ENCODE measurements at regions not wholly inside any gene's neighbourhood (a gene's known extent, or its start where the extent isn't known, plus 50 kb on each side); places are given as distances from the start of the nearest gene placed in this dataset.

DNA sequence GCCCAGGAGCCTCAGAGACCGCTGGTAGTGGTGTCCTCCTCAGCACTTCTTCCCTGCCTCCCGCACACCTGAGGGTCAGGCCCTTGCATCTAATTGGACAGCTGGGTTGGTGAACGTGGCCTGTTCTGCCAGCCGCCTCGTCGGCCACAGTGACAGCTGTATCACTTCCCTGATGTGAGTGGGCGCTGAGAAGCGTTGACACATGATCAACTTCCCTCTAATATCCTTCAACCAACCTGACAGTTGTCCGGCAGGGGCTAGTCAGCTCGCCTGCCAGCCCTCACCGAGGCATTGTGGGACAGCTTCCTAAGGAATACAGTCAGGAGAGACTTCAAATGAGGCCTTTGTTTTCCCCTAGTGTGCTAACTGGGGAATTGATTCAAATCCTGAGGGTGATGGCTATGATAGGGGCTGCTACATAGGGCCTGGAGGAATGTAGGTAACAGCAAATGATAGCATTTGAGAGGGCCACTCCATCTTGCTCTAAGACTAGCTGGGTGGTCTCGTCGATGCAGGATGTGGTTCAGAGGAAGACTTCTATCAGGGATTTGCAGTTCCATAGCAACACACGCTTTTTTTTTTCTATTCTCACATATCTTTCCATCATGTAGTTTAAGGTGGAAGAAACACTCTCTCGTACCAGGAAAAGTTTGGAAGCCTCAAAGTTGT lies 230.8 kb downstream of the TSHZ3 start:
- DNase-seq, result no peak

- no peak for DNase-seq
Measured at GRCh38 chr19:31114585-31114984, 234.7 kb downstream of the TSHZ3 start.

DNA sequence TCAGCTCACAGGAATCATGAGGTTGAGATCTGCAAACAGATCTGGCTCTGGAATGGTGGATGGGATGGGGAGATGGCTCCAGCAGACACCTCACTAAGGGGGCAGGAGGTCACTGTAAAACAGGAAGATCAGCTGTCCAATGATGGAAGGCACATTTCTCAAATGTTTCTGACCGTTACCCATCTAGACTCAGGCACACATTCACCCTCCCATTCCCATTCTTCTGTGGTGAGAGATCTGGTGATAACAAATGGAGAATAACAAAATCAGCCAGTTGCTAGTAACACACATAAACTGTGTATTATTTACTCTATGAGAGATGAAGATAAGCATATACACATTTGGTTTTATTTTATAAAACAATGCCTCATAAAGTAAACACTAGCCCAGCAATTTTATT lies 235.9 kb downstream of the TSHZ3 start:
- DNase-seq, result no peak

DNA sequence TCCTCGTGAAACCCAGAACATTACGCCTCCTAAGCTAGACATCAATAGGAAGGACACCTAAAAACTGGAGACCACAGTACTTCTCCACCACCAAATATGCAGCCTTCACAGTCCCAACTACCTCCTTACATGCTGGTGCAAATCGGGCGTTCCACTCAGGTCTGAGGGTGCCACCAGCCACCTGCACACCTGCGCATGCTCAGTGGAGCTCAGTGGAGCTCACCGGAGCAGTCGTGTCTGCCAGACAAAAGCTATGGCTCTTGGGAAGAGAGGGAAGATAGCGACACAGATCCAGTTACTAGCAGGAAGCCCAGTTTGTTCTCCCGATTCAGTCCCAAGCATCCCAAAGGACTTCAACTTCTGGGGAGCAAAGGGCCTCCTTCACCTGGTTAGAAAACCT lies 237.1 kb downstream of the TSHZ3 start:
- DNase-seq, result no peak

- no peak for DNase-seq
Measured at GRCh38 chr19:31111741-31112140, 237.5 kb downstream of the TSHZ3 start.

DNA sequence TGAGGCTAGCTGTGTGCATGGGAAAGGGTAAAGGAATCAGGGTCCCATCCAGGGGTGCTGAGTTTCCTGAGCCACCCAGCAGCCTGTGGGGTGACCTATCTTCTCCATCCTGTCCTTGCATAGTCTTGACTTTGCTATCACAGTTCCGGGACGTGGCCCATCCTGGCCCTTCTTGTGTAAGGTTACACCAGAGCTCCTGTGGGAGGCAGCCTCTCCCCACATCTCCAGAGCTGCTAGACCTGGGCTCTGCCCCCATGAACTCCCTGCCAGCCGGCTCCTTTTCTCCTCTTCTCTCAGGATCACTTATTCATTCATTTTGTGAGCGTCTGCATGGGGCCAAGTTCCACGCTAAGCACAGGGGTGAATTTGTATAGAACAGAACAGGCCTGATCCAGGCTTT lies 238.9 kb downstream of the TSHZ3 start:
- no peak for DNase-seq

DNA sequence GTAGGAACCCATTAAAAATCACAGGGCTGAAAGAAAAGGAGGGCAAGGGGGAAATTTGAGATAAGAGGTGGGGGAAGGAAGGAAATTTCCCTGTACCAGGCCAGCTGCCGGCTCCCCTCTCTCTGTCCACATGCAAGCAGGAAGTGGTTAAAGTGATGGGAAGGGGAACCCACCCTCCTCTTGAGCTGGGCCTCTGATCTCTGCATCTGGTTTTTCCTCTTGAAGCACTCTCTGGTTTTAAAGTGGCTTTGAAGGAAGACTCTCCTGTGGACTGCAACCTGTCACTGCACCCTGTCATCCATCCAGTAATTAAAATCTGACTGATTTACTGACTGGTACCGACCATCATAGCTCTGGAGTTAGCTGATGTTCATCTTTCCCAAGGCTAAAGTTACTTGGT lies 239.6 kb downstream of the TSHZ3 start:
- no peak for DNase-seq

DNA sequence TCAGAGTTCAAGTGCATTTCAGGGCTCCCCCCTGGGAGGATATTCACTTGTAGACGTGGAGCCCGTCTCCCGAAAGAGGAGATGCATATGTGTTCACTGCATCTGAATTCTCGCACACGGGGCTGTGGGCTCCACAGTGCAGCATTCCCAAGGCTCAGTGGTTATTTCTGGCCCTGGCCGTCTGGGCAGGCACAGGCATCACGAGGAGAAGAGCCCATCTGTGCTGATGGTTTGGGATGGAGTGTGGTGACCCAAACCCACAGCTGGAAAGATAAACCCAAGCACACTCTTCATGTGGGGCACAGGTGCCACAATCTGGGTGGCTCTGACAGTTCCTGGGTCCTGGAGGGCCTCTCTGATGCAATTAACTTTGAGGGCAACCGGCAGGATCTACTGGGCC lies 242.1 kb downstream of the TSHZ3 start:
- no peak for DNase-seq

DNA sequence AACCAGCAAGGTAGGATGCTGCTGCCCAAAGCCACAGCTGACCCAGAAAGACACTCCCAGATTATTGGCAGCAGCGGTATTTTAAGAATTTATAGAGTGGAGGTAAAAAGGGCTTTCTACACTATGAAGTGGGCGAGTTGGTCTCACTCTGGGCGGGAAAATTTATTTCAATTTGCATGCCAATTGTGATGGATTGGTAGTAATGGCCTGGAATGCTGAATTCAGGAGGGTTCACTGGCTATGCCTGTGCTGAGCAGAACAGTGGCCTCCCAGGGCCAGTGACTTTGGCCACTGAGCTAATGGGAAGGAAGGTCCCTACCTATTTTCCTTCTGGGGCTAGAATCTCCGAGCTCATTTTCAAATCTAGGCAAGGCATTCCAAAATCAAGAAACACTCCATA lies 243.5 kb downstream of the TSHZ3 start:
- no peak for DNase-seq

DNA sequence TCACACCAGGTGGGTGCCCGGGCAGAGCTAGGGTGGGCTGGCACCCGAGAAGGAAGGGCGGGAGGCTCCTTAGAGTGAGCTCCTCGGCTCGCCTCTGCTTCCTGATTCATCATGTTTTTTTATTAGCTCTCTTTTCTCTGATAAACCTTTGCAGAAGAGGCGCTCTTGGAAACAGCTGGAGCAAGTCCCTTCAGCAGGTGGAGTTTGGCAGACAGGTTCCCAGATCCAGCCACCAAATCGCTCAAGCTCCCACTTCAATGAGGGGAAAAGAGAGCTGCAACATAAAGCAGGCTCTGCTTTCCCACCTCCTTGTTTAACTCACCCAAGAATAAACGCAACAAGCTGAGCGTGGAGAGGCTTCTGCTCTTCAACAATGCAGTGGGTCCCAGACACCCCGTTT lies 244.8 kb downstream of the TSHZ3 start:
- no peak for DNase-seq

GRCh38 chr19:31103228-31103627 lies 246.0 kb downstream of the TSHZ3 start:
- DNase-seq, result no peak

GRCh38 chr19:31102674-31103073 lies 246.6 kb downstream of the TSHZ3 start:
- no peak for DNase-seq

DNA sequence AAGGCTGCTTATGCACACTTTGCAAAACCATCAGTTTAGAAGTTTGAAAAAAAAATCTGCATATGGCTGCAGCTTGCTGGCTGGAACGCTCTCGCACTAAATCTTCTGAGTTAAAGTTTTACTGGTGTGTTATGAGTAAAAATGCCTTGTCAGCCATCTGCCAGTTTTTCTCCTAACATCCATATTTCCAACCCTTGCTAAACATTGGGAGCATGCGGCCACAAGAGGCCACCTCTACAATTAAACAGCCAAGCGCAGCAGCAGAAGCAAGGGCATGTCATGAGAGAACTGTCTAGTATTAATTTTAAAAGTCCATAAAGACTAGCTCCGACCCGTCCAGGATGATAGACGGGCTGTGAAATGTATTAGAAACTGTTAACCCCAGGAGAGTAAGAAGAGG lies 248.3 kb downstream of the TSHZ3 start:
- DNase-seq, result no peak

DNA sequence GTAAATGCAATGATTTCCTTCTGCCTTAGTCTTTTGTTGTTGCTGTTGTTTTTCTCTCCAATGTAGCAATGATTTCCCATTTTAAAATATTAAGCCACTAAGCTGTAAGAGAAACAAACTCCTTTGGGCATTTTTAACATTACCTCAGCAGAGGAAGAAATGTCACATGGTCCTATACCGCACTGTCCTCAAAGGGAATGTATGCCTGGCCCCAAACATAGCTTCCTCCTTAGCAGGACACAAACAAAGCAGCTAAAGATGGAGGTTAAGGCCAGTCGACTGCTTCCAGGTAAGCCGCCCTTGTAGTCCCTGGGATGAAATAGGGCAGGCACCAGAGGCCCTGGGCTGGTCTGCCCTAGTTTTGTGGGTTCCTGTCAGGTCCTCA lies 249.0 kb downstream of the TSHZ3 start:
- no peak for DNase-seq

DNA sequence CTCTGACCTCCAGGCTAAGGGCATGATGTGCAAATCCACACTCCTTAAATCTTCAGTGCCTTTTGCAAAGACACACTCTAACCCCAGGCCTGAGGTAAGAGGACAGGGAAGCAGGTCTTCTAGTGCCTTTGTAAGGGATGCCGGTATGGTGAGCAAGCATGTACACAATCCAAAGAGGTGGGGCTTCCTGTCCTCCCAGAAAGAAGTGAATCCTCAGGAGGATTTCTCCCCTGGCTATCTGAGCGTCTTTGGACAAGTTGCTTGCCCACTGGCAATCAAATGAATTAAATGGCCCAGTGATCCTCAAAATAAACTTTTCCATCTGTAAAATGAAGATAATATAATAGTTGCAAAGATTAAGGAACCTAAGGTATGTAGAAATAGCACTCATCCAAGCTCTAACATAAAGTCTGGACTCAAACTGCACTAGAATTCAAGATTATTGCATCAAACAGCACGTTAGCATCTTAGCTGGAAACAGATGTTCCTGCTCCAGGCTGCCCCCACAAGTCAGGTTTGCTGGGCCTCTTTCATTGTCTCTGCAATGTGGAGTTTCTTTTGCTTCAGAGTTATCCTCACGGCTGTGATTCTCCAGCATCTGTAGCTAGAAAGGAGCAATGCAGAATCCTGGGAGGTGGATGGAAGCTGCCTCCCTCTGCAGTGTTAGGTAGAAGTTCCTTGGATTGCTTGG lies 249.6 kb downstream of the TSHZ3 start:
- DNase-seq, result no peak

DNA sequence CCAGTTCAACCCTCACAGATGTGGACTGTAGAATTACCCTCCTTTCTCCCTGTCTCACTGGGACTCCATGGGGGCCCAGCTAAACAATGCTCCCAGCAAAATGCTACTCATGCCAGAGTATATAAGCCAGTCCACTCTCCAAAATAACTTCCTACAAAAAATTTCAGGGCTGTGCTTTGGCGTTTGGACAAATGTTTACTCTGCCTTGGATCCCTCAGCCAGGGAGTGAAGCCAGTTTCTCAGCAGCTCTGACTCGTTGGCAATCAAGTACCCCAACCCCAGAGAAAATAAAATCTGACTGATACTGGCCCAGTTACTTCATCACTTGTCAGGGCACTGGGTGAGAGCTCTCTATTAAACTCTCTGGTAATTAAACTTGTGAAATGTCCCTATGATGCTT lies 250.4 kb downstream of the TSHZ3 start:
- DNase-seq, result no peak

DNA sequence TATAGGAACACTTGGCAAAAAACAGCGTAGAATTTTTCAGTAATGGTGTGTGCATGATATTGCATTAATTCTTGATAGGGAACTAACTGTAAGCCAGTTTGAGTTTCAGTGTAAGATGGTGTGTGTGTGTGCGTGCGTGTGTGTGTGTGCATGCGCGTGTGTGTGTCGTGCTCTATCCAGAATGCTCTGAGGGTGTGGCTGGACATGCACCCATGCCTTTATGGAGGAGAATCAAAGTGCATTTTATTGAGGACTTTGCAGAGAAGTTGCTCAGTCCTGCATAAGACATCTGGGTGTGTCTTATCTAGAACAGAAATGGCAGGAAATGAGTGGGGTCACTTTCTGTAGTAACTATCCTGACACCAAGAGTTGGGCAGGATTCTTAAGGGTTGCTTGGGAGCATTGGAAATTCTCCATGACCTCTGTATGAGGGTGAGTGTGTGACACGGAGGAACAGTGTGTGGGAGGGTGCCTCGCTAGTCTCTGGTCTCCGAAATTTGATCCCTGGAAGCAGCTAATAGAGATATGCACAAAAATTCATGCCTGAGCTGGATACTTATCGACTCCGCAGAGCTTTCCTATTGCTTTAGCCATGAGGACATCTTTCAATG lies 252.2 kb downstream of the TSHZ3 start:
- DNase-seq, result no peak

DNA sequence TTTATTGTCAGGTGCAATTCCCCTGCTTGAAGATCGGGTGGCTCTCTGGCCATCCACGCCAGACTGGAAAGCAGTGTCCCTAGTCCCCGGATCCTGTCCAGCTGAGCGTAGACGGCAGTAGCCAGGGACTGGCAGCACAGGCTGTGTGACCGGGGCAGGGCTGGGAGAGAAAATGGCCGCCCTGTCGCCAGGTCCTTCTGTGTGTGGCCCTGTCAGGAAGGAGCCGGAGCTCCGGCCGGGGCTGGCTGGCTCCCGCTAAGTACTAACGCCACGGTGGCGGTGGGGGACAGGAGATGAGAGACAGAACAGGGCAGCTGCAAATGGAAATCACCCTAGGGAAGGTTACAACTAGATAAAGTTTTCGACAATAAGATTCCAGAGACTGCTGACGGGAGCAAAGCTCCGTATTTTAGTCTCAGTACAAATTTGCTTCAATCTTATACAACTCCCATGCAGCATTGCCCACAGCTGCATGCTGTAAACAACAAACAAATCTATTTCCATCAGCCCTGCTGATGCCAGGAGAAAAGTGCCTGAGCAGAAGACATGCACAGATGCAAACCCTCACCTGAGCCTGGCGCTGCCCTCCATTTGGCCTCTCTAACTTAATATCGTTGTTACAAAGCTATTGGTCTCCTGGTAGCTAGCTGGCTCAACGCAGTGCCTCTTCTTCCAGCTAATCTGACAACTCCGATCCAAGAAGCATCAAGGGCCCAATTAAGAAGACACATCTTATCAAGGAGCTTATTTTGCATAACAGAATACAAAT lies 253.0 kb downstream of the TSHZ3 start:
- no peak for DNase-seq

DNA sequence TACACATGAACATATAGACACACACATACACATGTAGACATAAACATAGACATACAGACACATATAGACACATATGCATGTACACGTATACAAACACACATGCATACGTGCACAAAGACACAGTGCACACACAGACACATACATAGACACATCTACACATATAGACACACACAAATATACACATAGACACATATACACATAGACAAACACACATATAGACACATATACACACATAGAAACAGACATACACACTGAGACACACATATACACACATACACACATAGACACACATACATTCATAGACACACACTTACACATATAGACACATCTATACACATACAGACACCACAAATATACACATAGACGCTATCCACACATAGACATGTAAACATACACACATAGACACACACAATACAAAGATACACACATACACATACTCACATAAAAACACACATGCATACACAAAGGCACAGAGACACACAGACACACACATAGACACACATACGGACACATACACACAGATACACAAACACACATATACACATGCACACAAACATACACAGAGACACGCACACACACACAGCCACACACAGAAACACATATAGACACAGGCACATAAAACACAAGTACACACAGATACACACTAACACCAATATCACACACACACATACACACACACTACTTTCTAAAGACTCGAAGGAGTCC lies 254.0 kb downstream of the TSHZ3 start:
- no peak for DNase-seq

- DNase-seq, result no peak
Measured at GRCh38 chr19:31092274-31092673, 257.0 kb downstream of the TSHZ3 start.

GRCh38 chr19:31089681-31090080 lies 259.6 kb downstream of the TSHZ3 start:
- no peak for DNase-seq

DNA sequence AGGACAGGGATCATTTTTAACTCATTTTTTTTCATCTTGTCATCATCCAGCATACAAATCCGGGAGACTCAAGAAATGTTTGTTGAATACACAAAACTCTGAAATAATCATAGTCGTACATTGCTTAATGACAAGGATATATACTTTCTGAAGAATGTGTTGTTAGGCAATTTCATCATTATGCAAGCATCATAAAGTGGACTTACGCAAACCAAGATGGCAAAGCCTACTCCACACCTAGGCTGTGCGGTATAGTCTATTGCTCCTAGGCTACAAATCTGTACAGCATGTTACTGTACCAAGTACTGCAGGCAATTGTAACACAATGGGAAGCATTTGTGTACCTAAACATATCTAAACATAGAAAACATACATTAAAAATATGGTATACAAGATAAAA lies 264.1 kb downstream of the TSHZ3 start:
- DNase-seq, result no peak

- no peak for DNase-seq
Measured at GRCh38 chr19:31083105-31083504, 266.1 kb downstream of the TSHZ3 start.

Measured in NCI-H1436 treated with DMSO at 0.1 percent for 48 hours (cell line).